GF-D8 (cell line): ENCODE measurements at regions not wholly inside any gene's neighbourhood (a gene's known extent, or its start where the extent isn't known, plus 50 kb on each side); places are given as distances from the start of the nearest gene placed in this dataset.
"Not testable (repeated sequence)": the region's sequence is repeated elsewhere in the genome, so short reads cannot be mapped to it uniquely, and the experiment has no call there.

Experiments
- DNase-seq: peaks from one replicate; lab custom pipeline; 2025; lab: John Stamatoyannopoulos, UW

DNA sequence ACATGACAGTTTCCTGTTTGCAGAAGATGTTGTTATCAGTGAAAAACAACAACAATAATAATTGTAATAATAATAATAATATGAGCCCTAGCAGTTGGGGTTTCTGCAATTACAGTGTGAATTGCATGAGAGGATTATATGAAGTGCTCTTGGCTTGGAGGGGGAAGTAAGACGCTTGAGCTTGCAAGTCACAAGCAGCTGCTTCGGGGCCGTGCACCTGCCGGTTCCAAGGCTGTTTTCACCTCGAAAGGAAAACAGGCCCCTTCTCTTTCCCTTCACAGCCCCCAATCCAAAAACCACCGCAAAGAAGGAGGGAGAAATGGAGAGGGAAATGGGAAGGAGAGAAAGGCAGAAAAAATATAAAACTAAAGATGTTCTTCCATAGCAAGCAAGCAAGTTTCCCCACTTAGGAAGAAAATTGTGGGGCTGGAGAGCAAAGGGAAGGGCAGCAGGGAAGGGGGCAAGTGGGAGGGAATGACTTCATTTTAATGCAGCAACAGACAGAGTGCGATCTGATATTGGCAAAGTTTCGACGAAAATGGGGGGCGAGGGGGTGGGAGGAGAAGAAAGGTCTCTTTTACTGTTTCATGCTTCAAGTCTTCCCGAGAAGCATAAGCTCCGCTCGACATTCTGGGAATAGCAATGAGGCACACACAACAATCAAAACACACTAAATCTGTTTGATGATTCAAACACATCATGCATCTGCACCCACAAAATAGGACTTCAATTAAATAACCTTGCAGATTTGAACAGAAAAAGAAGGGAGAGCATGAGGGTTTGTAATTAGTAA lies 284.2 kb upstream of the ATP11B start:
- no peak for DNase-seq

DNA sequence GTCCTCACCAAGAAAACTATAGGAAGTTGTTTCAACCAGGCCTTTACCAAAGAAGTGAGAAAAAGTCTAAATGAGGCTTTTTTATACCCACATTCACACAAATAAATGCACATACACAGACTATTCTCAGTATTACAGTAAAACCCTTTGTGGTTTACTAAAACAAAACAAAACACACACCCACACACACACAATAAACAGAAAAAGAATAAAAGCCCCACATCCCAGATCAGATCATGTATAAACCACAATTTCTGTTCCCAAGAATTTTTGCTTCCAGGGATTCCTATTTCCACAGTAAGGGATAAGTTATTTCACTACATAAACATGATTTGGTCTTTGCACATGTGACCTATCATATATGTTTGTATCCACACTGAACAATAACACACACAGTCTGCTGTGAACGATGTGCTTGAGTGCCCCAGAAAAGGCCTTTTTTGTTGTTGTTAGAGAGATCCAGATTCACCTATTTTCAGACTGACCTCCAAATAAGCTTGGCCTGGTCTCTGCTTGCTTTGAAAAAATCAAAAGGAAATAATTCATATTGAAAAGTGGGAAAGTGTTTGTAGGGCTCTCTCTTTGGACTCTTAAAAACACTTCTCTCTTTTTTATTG lies 283.4 kb upstream of the ATP11B start:
- no peak for DNase-seq

DNA sequence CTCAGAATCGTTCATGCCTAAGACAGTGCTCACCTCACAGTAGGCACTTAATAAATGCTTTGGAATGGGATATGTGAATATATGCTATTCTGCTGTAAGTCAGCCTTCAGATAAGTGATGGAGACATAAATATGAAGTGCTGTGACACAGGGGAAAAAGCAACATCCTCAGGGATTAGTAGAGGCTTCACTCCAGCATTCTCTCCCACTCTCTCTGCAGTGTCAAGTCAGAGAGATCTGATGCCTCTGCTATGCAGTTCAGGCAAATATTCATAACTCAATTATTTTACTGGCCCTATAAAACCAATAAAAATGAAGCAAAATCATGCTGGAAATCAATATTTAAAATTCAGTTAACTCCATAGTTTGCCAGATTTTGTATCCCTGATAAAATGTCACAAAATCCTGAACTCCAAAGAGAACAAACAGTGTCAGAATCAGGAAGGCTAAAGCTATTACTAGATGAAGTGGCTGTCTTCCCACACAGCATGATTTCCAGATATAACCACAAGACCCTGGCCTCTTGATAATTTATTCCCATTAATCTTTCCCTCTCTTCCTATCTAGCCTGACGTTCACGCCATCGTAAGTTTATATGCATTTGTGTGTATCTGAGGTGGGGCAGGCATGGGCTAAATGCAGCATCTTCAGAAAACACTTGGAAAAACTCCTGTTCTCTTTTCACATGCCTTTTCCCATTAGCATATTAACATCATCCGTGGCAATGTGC lies 278.9 kb upstream of the ATP11B start:
- no peak for DNase-seq

DNA sequence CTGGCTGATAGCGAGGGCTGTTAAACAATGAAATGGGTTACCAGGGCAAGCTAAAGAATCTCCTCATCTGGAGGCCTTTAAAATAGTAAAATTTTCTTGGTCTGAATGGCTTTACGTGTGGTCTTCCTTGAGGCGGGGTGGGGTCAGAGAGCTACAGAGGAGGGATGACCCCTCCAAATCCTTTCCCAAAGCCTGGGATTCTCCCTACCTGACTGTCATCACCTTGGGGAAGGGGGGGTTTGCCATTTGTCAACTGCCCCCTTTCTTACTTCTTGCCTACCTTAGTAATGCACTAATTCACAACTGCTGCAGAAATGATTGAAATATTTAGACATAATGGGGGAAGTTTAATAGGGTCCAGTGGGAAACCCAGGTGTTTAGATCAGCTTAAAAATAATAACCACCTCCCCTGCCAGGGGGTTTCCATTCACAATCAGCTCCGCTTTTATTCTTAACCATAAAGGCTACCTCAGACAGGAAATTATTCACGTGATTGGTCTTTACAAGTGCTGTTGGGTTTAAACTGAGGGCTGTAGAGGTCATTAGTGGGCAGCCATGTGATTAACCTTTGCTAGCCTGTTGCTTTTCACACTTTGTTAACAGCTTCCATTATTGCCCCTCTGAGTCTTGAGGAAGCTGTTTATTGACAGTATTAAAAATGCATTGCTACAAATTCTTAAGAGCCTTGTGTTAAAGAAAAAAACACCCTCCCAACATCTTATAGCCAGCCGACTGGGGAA lies 276.5 kb upstream of the ATP11B start:
- no peak for DNase-seq

DNA sequence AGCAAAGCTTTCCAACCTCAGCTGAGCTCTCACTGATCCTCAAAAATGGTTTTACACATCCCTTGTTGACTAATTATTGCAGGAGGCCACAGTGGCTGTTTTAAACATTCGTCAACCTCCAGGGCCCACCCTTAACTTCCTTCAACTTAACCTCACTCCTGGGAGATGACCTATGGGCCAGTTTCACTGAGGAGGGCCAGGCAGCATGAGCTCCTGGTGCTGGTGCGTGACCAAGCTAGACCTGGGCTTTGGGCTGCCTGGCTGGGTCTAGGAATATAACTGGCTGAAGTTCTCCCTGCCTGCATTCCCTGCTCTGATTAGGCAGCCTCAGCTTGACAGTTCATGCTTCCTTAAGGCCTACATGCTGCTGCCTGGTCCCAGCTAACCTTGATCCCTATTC lies 273.7 kb upstream of the ATP11B start:
- DNase-seq, result no peak

DNA sequence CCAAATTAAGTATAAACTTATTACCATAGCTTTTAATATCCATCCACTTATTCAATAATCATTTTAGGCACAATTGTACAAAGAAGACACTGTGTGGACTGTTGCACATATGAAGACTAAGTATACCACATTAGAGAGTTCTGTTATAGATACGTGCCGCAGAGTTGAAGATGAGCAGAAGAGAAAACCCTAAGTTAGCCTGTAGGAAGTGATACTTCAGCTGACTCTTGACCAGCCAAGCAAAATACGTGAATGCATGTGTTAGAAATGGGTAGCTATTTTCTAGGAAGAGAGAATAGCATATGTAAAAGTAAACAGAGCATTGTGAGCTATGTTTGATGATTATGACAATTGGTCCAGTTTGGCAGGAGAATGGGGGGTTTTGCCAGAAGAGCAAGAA lies 272.0 kb upstream of the ATP11B start:
- DNase-seq, result no peak

DNA sequence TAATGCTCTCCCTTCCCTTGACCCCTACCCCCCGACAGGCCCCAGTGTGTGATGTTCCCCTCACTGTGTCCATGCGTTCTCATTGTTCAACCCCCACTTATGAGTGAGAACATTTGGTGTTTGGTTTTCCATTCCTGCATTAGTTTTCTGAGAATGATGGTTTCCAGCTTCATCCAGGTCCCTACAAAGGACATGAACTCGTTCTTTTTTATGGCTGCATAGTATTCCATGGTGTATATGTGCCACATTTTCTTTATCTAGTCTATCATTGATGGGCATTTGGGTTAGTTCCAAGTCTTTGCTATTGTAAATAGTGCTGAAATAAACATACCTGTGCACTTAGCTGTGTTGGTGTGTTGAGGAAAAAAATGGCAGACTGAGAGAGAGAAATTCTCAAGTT lies 269.9 kb upstream of the ATP11B start:
- not testable (repeated sequence) for DNase-seq

DNA sequence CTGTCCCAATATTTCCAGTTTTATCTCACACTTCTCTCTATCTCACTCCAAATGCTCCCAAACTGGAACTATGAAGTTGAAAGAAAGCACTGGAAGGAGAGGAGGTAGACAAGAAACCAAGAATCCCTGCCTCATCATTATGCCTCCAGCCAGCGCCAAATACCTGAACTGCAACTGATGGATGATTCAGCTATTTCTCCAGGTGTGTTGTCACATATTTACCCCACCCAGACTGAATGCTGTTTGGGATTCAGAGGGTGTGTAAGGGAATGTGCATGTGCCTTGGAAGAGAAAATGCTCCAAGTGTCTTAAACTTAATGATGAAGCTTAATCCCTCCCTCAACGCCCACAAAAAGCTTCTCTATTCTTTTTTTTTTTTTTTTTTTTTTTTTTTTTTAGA lies 269.5 kb upstream of the ATP11B start:
- no peak for DNase-seq

DNA sequence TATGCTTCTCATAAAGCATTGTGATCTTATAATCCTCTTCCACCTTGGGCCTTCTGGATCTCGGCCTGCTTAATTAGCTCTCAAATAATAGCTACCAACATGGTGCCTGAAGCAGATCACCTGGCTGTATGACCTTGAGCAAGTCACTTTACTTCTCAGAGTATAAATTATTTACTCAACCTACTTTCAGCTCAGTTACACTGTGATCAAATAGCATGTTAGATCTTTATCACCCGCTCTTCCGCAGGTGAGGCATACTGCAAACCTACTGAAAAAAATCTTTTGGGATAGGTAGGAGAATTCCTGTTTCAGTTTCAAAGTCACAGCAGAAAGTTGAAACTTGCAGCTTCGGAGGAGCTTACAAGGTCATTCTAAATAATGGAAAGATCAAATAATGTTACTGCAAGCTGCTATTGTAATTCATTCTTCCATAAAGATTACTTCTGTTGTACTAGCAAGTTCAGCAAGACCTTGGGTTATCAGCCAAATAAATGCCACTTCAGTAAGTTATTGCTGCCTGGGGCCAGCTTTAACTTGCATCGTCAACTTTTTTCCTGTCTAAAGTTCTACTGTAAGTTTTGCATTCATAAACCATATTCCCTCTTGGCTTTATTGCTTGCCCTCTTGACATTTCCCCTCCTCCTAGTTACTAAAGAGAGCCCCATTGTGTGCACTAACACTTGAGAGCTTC lies 268.4 kb upstream of the ATP11B start:
- no peak for DNase-seq

DNA sequence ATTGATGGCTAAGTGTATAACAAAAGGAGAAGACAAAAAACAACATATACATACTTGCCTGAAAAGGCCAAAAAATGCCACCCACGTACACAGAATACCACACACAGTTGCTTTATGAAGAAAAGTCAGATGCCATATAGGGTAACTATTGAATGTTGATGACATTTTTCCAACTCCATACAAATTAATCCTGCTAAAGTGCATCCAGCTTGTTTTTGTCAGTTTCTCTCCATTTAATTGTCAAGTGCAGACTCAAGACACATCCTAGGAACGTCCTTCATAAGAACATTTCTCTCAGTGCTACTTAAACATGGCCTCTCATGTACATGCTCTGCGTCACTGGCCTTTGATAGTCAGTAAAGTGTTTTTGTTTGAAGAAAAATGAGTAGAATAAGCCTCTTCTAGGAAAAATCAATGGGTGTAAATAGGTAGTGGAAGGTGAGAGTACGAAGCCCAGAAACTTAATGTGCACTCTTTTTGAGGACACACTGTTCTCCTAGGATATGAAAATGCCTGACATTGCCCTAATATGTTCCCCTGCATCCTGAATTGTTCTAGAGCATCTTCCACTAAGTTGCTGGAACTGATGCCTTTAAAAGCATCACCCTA lies 267.4 kb upstream of the ATP11B start:
- no peak for DNase-seq

DNA sequence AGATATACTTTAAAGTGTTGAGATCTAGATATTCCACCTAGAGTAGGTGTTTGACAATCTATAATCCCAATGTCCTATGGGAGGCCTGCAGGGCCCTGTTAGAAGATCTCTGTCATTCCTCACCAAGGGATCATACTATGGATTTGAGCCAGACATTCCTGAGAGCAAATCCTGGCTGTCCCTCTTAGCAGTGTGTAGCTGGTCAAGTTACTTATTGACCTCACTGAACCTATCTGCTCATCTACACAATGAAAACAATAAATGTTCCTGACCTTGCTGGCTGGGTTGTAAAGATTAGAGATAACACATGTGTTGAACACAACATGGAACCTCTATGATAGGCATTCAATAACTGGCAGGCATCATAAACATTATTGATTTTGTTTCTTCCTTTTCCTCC lies 265.6 kb upstream of the ATP11B start:
- DNase-seq, result no peak

DNA sequence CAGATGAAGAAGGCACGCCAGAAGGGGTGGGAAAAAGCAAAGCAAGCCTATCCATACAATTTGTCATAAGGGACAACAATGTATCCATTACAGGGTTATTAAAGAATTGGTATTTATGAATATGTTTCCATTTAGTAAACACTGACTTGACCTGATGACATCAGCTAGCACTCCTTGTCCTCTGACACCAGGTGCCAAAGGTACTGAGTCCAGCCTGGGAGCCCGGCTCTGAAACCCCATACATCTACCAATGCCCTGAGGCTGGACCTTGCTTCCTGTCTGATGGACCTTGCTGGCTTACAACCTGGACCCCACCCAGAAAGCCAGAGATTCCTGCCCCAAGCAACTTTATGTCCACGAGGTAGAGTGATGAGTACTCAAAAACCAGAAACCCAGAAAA lies 263.0 kb upstream of the ATP11B start:
- no peak for DNase-seq

DNA sequence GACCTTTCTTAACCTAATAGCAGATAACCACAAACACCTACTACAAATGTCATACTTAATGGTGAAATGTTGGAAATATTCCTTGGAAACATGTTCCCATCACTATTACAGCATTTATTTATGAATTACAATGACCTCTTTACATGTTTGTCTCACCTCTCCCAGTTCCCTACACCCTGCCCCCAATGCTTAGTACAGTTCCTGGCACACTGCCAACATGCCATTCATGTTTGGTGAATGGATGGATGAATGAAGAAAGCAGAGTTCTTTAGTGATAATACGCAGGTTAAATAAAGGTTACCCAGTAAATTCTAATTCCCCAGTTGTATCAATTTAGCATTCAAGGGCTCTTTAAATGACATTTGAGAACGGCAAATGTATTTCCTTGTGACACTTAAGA lies 259.9 kb upstream of the ATP11B start:
- no peak for DNase-seq

DNA sequence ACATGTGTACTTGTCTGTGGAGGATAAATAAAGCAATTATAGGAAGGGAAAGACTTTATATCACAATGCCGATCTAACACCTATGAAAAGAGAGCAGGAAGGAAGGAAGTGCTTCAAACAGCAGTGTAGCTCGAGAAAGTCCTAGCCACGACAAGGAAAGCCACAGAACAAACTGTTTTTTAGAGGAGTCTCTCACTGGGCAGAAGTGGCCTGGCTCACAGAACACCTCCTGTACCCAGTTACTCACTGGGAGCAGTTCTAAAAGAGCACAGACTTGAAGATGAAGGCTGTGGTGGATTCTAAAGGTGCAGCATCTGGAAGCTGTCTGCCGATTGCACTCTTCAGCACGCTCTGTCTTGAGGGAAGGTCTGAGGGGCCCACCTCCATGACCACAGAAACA lies 248.8 kb upstream of the ATP11B start:
- no peak for DNase-seq

DNA sequence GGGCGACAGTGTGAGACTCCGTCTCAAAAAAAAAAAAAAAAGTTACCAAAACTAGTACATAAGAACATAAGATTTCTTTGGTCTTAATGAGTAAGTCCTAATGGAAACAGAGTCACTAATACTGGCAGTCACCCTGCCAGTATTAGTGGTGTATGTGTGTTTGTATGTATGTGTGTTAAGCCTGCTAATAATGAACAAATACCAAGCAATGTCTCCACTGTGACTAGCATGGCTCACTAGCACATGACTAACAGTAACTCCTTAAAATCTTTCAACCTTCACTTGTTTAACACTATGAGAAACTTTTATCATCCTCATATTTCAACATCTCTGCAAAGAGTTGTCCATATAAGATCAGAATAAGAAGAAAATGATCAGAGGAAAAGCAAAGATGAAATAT lies 231.0 kb upstream of the ATP11B start:
- DNase-seq, result no peak

DNA sequence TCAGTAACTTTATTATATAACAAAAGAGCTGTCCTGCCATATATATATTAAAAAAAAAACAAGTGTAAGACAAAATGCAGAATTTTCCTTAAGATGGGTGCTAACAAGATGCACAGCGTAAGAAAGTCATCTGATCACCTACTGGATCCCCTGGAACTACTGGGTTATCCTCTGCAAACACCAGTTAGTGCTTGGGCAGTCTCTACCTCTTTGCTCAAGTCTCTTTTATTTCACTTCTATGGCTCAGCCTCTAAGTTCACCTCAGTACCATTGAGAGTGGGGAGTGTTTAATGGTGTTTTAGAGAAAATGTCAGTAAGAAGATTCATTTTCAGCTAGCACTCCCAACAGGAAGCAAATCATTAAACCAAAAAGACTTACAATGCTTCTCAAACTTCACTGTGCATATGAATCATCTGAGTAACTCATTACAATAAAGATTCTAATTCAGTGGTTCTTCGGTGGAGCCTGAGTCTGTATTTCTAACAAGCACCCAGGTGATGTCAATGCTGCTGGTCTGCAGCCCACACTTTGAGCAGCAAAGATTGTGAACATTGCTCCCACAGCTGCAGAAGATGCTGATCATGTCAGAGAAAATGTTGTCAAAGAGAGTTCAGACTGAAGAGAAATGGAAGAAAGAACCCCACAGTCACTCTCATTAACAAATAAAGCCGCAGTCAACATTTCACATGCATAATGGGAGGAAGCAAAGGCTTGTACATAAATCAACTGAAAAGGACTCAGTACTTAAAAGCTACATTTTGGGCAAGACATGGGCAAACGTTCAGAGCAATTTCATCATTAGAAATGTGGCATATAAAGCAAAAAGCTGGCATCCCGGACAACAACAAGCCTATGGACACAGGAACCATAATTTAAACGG lies 227.1 kb upstream of the ATP11B start:
- DNase-seq, result no peak

DNA sequence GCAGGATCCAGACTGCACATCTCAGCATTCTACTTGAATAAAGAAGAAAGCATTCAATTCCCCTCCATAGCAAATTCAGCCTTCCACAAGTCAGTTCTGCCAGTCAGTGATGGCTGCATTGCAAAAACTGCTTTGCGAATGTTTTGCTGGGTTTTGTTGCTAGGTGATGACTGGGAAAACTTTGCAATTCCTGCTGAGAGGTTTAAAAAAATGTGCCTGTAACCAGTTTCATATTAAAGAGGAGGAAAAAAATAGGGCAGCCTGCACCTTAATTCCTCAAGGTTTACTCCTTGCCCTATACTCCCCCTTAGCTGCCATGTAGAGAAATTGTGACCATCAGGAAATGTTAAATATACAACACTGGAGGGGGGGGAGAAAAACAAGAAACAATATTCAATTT lies 225.6 kb upstream of the ATP11B start:
- no peak for DNase-seq

DNA sequence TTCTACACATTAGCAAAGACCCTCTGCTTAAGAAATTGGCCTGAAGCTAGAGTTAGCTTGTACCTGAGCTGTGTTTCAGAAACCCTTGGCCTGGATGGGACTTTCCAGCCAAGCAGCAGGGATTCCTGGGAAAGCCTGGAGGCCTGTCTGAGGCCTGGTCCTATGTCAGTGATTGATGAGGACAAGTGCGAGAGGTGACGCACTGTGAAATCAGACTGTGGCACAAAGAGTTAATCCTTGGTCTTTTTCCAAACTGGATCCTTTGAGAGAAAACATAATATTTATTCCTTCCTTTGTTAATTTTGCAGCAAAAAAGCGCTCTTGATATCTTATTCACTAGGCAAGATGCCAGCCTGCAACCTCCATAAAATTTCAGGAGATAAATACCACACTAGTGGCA lies 225.0 kb upstream of the ATP11B start:
- no peak for DNase-seq

DNA sequence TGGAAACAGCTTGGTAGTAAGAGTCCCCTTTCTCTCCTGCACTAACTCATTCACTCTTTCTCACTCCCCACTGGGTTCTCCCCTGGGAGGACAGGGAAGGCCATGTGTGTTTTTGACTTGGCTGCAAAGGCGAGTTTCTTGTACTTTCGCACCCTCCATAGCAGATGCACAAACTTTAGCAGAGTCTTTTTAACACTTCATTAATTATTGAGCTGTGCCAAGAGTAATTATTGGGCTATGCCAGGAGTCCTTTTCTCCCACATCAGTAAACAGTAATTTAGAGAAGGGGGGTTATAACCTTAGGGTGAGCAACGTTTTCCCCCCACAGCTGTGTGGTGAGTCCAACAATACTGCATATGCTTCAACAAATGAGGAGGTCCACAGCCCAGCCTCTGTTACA lies 224.4 kb upstream of the ATP11B start:
- DNase-seq, result no peak

DNA sequence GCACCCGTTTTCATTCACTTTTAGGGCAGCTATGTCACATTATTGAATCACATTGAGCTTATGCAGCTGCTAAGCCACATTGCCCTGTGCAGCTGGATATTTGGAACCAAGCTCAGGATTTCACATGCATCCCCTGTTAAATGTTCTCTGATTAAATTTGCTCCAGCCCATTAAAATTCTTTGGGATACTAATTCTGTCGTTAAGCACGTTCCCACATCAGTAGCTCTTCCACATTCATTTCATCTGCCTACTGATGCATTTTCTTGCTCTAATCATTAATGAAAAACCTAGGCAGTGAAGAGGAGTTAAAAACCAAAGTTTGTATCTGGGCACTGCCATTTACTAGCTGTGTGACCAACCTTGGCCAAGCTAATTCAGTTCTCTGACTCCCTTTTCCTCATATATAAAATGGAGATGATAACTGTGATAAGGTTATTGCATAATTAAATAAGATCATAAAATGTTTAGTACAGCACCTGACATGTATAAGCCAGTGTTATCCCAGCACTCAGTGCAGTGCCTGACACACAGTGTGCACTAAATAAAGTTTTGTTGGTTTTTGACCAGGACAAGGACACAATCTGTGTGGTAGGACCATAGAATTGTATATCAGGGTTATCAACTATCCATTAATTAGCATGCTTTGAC lies 222.2 kb upstream of the ATP11B start:
- DNase-seq, result no peak
